ENCODE measurements at regions not wholly inside any gene's neighbourhood (a gene's known extent, or its start where the extent isn't known, plus 50 kb on each side); places are given as distances from the start of the nearest gene placed in this dataset.
"Not testable (repeated sequence)": the region's sequence is repeated elsewhere in the genome, so short reads cannot be mapped to it uniquely, and the experiment has no call there.

DNA sequence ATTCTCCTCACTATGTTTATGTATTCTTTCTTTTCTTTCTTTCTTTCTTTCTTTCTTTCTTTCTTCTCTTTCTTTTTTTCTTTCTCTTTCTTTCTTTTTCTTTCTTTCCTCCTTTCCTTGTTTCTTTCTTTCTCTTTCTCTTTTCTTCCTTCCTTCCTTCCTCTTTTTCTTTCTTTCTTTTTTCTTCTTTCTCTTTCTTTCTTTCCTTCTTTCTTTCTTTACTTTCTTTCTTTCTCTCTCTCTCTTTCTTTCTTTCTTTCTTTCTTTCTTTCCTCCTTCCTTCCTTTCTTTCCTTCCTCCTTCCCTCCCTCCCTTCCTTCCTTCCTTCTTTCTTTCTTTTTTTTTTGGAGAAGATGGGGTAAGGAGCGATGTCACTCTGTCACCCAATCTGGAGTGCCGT is 1405.5 kb downstream of the SLITRK5 start:
- 73 to 83% methylated on average over 2 of the region's 2 CpGs for WGBS, 2 donors
- intact Hi-C loops (cut with DNase I), result no loop called here
- H3K36me3 ChIP-seq, result no peaks in the 10 kb centered on the region
- H3K9me3 ChIP-seq, result no peaks in the 10 kb centered on the region
- no peak for DNase-seq
- H3K27ac ChIP-seq, result no peak overlapping the region
- H3K4me1 ChIP-seq, result no peaks in the 10 kb centered on the region
- no peaks in the 10 kb centered on the region for H3K27me3 ChIP-seq
- no peak for TF ChIP-seq CTCF (IDR thresholded peaks at IDR 0.05)
- H3K4me3 ChIP-seq, result no peak overlapping the region

DNA sequence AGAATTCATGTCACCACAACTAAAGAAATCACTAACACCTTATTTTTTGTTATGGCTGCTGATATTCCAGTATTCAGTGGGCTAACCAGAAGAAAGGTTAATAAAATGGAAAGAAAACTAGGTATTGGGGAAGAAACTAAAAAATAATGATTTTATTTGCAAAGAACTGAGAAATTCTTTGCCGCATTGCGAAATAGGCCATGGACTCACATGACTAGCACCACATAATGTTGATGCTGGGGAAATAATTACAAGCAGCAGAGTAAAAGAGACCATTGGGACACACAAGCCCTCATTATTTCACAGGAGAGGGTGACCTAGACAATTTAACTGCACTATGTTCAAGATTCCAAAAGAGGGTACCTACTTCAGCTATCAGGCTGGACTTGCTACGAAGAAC is 1411.5 kb downstream of the SLITRK5 start:
- WGBS, 2 donors, result 80 to 88% methylated on average over 3 of the region's 3 CpGs
- no peaks in the 10 kb centered on the region for H3K4me1 ChIP-seq
- H3K36me3 ChIP-seq, result no peaks in the 10 kb centered on the region
- no peaks in the 10 kb centered on the region for H3K9me3 ChIP-seq
- no peaks in the 10 kb centered on the region for H3K27me3 ChIP-seq
- no peak overlapping the region for H3K27ac ChIP-seq
- TF ChIP-seq POLR2A (IDR thresholded peaks at IDR 0.05) (no peak), CTCF (IDR thresholded peaks at IDR 0.05) (no peak)
- intact Hi-C loops (cut with DNase I), result no loop called here
- no peak overlapping the region for H3K4me3 ChIP-seq
- no peak for DNase-seq

DNA sequence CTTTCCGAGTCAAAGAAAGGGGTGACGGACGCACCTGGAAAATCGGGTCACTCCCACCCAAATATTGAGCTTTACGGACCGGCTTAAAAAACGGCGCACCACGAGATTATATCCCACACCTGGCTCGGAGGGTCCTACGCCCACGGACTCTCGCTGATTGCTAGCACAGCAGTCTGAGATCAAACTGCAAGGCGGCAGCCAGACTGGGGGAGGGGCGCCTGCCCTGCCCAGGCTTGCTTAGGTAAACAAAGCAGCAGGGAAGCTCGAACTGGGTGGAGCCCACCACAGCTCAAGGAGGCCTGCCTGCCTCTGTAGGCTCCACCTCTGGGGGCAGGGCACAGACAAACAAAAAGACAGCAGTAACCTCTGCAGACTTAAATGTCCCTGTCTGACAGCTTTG is 1416.9 kb downstream of the SLITRK5 start:
- intact Hi-C loops (cut with DNase I); H3K4me1 ChIP-seq; H3K27me3 ChIP-seq; H3K36me3 ChIP-seq; H3K9me3 ChIP-seq; H3K27ac ChIP-seq; DNase-seq; H3K4me3 ChIP-seq: not testable (repeated sequence)
- WGBS, 2 donors, result 70 to 84% methylated on average over 4 of the region's 16 CpGs

GRCh38 chr13:89097994-89098393 is 1426.8 kb downstream of the SLITRK5 start:
- Histone ChIP-seq H3K4me3 (no peak overlapping the region), H3K4me1 (no peaks in the 10 kb centered on the region), H3K27me3 (no peaks in the 10 kb centered on the region), H3K27ac (no peak overlapping the region), H3K9me3 (no peaks in the 10 kb centered on the region), H3K36me3 (no peaks in the 10 kb centered on the region)
- TF ChIP-seq CTCF (IDR thresholded peaks at IDR 0.05) (no peak), POLR2A (IDR thresholded peaks at IDR 0.05) (no peak)
- DNase-seq, result no peak
- 56 to 65% methylated on average over 1 of the region's 1 CpG for WGBS, 2 donors
- intact Hi-C loops (cut with DNase I), result no loop called here

DNA sequence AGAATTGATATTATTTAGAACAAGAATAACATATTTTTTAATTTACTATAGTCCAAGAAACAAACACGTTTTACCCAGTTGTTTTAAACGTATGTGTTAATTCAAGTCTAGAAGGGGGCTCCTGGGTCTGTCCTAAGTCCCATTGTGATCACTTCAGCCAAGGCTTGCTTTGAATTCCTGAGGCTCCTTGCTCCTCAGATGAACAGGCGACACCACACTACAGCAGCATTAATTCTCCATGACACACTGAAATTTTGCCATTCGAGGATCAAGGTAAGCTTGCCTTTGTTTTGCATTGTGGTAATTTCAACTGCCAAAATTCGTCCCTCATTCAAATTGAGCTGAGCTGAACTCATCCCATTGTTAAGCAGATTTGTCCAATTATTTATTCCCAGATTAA is 1442.6 kb downstream of the SLITRK5 start:
- Histone ChIP-seq H3K4me1 (no peaks in the 10 kb centered on the region), H3K27ac (no peak overlapping the region), H3K4me3 (no peak overlapping the region), H3K36me3 (no peaks in the 10 kb centered on the region), H3K9me3 (no peaks in the 10 kb centered on the region), H3K27me3 (no peaks in the 10 kb centered on the region)
- intact Hi-C loops (cut with DNase I), result no loop called here
- 41% methylated on average over 5 of the region's 5 CpGs for WGBS, 2 donors
- TF ChIP-seq POLR2A (IDR thresholded peaks at IDR 0.05) (no peak), CTCF (IDR thresholded peaks at IDR 0.05) (no peak)
- DNase-seq, result no peak

DNA sequence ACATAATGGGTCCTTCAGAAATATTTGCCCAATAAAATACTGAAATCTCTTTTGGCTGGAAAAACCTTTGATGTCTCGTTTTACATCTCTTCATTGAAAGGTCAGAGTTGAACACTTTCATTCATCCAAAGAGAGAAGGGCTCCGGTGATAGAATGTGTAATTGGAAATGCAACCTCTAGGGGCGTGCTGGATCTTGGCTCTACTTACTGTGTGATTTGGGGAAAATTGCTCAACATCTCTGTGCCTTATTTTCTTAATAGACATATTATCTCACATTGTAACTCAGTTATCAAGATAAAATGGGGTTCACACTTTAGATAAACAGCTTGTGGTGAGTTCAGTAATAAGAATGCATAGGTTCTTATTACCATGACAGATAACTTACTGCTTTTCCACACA is 1444.1 kb downstream of the SLITRK5 start:
- TF ChIP-seq CTCF (IDR thresholded peaks at IDR 0.05) (no peak), POLR2A (IDR thresholded peaks at IDR 0.05) (no peak)
- Histone ChIP-seq H3K4me3 (no peak overlapping the region), H3K9me3 (no peaks in the 10 kb centered on the region), H3K36me3 (no peaks in the 10 kb centered on the region), H3K27me3 (no peaks in the 10 kb centered on the region), H3K27ac (no peak overlapping the region), H3K4me1 (no peaks in the 10 kb centered on the region)
- WGBS, 2 donors, result 66 to 67% methylated on average over 3 of the region's 3 CpGs
- DNase-seq, result no peak
- intact Hi-C loops (cut with DNase I), result no loop called here

All from esophagus squamous epithelium (tissue), 5 donors.